ENCODE measurements at regions not wholly inside any gene's neighbourhood (a gene's known extent, or its start where the extent isn't known, plus 50 kb on each side); places are given as distances from the start of the nearest gene placed in this dataset.
A peak's percentile ranks its signal among the peaks of the same experiment; 100 is the strongest.

DNA sequence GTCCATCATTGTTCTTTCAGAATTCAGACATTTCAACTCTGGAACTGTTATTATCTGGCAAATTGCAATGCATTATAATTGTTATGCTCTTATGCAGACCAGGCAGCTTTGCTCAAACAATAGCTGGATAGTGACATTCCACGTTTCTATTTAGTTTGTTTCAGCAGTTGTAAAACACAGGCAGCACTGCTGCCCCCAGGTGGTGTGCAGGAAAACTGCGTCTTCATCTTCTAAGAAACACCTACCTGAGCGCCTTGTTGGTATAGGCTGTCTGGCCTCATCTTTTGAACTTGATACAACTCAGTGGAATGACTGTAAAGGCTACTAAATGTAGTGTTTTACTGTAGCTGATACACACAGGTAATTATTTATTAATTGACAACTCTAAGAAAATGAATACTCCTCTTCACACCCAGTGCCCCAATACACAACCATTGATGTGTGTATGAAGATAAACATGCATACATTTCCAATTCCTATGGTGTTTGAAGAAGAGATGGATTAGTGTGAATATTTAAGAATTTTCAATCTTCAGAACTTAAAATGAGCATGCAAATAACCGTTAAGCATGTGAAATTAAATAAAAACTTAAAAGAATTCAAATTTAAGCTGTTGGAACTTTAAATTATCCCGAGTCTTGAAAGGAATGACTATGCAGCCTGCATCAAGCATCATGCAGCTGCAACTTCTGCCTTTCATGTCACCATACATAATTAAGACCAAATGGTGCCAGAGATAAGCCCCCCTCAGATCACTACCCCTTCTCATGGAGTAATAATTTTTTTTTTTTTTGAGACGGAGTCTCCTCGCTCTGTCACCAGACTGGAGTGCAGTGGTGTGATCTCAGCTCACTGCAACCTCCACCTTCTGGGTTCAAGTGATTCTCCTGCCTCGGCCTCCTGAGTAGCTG lies 85.6 kb downstream of the CD8B2 start:
- H3K27me3 ChIP-seq (ENCODE audit: control insufficient read depth in 2 of 2, insufficient read depth in 2 of 2, low read length in 2 of 2) = no peaks in the 10 kb centered on the region
- ATAC-seq (no peak), DNase-seq (no peak)
- Mint-ChIP-seq H3K27ac (no peak overlapping the region), H3K4me3 (no peak overlapping the region), H3K4me1 (no peaks in the 10 kb centered on the region), H3K36me3 (no peaks in the 10 kb centered on the region), H3K27me3 (peaks cover 2 to 8% (median 7%) of the 10 kb centered on the region in 5 donors), H3K9me3 (no peaks in the 10 kb centered on the region)
- intact Hi-C loops (cut with micrococcal nuclease) = no loop called here
- ChIA-PET POLR2A (interaction anchor here (0.5 kb wide), 1 partner anchor 11 kb away, joined by 3 read pairs; no protein-coding TSS in a partner anchor), CTCF (interaction anchor here (1.3 to 1.8 kb wide), 3 partner anchors 10 to 15 kb away, joined by 3 to 10 read pairs (median 9); no protein-coding TSS in a partner anchor)
- H3K36me3 ChIP-seq (ENCODE audit: control insufficient read depth in 2 of 3, insufficient read depth in 3 of 3, low read length in 3 of 3) = no peaks in the 10 kb centered on the region
- no peak overlapping the region for H3K4me3 ChIP-seq (ENCODE audit: low read length)
- no peaks in the 10 kb centered on the region for H3K9me3 ChIP-seq (ENCODE audit: control insufficient read depth in 2 of 3, low read length in 3 of 3)
- no peak overlapping the region for H3K27ac ChIP-seq (ENCODE audit: low read depth, low read length)
- no peaks in the 10 kb centered on the region for H3K4me1 ChIP-seq (ENCODE audit: control insufficient read depth in 2 of 2, insufficient read depth in 2 of 2, low read length in 2 of 2)

DNA sequence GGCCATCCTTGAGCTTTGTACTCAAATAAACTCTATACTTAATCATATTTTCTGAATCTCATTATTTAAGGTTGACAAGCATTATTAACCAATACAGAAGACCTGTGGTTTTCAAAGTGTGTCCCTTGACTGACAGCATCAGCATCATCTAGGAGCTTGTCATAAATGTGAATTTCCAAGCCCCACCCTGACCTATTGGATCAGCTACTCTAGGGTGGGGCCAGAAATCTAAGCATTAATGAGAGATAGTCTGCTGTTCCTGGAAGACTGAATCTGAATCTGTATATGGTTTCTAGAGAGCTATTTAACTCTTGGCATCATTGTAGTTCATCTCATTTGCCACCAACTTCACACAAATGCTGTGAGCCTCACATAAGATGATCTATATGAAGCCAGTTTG lies 86.6 kb downstream of the CD8B2 start:
- H3K9me3 ChIP-seq (ENCODE audit: control insufficient read depth in 2 of 3, low read length in 3 of 3) = no peaks in the 10 kb centered on the region
- no peaks in the 10 kb centered on the region for H3K9me3 Mint-ChIP-seq
- no peak for ATAC-seq
- H3K36me3 ChIP-seq (ENCODE audit: control insufficient read depth in 2 of 3, insufficient read depth in 3 of 3, low read length in 3 of 3) = no peaks in the 10 kb centered on the region
- H3K4me3 Mint-ChIP-seq = no peak overlapping the region
- POLR2A ChIA-PET = interaction anchor here (0.5 kb wide), 1 partner anchor 12 kb away, joined by 3 read pairs; no protein-coding TSS in a partner anchor
- no peaks in the 10 kb centered on the region for H3K4me1 Mint-ChIP-seq
- H3K36me3 Mint-ChIP-seq = no peaks in the 10 kb centered on the region
- H3K27ac Mint-ChIP-seq = no peak overlapping the region
- no peak for DNase-seq
- H3K4me1 ChIP-seq (ENCODE audit: control insufficient read depth in 2 of 2, insufficient read depth in 2 of 2, low read length in 2 of 2) = no peaks in the 10 kb centered on the region
- intact Hi-C loops (cut with micrococcal nuclease) = no loop called here
- H3K27me3 Mint-ChIP-seq = peaks cover 11 to 16% (median 15%) of the 10 kb centered on the region in 5 donors
- H3K27ac ChIP-seq (ENCODE audit: low read depth, low read length) = no peak overlapping the region
- H3K4me3 ChIP-seq (ENCODE audit: low read length) = no peak overlapping the region
- H3K27me3 ChIP-seq (ENCODE audit: control insufficient read depth in 2 of 2, insufficient read depth in 2 of 2, low read length in 2 of 2) = no peaks in the 10 kb centered on the region
- CTCF ChIA-PET = interaction anchor here (0.7 to 1.8 kb wide), 4 partner anchors 7 to 14 kb away, joined by 3 to 10 read pairs (median 7); no protein-coding TSS in a partner anchor

DNA sequence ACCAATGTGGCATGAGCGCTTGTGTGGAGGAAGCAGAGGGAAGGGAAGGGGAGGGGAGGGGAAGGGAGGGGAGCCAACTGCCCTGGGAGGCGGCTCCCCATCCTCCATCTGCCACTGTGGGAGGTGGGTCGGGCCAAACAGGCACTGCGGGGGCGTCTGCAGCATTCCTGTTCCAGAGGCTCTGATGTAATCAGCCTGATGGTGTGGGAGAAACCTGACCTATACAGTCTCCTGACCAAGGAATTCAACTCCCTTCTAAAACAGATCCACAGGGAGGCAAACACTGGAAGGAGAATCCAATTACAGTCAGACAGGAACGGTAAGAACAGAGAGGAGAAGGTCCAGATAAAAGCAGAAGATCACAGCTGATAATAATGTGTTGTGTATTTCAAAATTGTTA lies 88.8 kb downstream of the CD8B2 start:
- intact Hi-C loops (cut with micrococcal nuclease) = no loop called here
- Histone ChIP-seq H3K9me3 (ENCODE audit: control insufficient read depth in 2 of 3, low read length in 3 of 3) (no peaks in the 10 kb centered on the region), H3K4me1 (ENCODE audit: control insufficient read depth in 2 of 2, insufficient read depth in 2 of 2, low read length in 2 of 2) (no peaks in the 10 kb centered on the region), H3K4me3 (ENCODE audit: low read length) (no peak overlapping the region), H3K27ac (ENCODE audit: low read depth, low read length) (no peak overlapping the region), H3K36me3 (ENCODE audit: control insufficient read depth in 2 of 3, insufficient read depth in 3 of 3, low read length in 3 of 3) (no peaks in the 10 kb centered on the region), H3K27me3 (ENCODE audit: control insufficient read depth in 2 of 2, insufficient read depth in 2 of 2, low read length in 2 of 2) (no peaks in the 10 kb centered on the region)
- H3K27ac Mint-ChIP-seq = no peak overlapping the region
- POLR2A ChIA-PET = interaction anchor here (0.7 kb wide), 1 partner anchor 1226 kb away, joined by 3 read pairs; no protein-coding TSS in a partner anchor
- DNase-seq (no peak), ATAC-seq (no peak)
- H3K4me1 Mint-ChIP-seq = peaks cover 0 to 1% (median 0%) of the 10 kb centered on the region in 7 donors
- CTCF ChIA-PET = no interaction called here
- H3K27me3 Mint-ChIP-seq = peaks cover 18 to 28% (median 25%) of the 10 kb centered on the region in 5 donors
- no peak overlapping the region for H3K4me3 Mint-ChIP-seq
- H3K9me3 Mint-ChIP-seq = no peaks in the 10 kb centered on the region
- no peaks in the 10 kb centered on the region for H3K36me3 Mint-ChIP-seq

DNA sequence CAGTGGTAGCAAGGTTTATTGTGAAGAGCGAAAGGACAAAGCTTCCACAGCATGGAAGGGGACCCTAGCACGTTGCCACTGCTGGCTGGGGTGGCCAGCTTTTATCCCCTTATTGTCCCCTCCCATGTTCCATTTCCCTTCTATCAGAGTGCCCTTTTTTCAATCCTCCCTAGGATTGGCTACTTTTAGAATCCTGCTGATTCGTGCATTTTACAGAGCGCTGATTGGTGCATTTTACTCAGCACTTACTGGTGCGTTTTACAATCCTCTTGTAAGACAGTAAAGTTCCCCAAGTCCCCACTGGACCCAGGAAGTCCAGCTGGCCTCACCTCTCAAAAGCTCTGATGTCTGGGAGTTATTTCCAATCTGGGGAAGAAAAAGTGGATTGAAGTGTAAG lies 90.1 kb downstream of the CD8B2 start:
- H3K4me1 ChIP-seq (ENCODE audit: control insufficient read depth in 2 of 2, insufficient read depth in 2 of 2, low read length in 2 of 2) = peaks cover 0 to 9% of the 10 kb centered on the region in 2 donors
- no peaks in the 10 kb centered on the region for H3K27me3 ChIP-seq (ENCODE audit: control insufficient read depth in 2 of 2, insufficient read depth in 2 of 2, low read length in 2 of 2)
- no peaks in the 10 kb centered on the region for H3K9me3 ChIP-seq (ENCODE audit: control insufficient read depth in 2 of 3, low read length in 3 of 3)
- DNase-seq (no peak), ATAC-seq (no peak)
- Mint-ChIP-seq H3K27me3 (peaks cover 29 to 35% (median 31%) of the 10 kb centered on the region in 5 donors), H3K4me1 (peaks cover 0 to 12% (median 9%) of the 10 kb centered on the region in 7 donors), H3K4me3 (no peak overlapping the region), H3K27ac (peak overlapping the region in 1 of 9 donors; percentile 5), H3K36me3 (no peaks in the 10 kb centered on the region), H3K9me3 (no peaks in the 10 kb centered on the region)
- no peak overlapping the region for H3K4me3 ChIP-seq (ENCODE audit: low read length)
- ChIA-PET CTCF (no interaction called here), POLR2A (no interaction called here)
- H3K36me3 ChIP-seq (ENCODE audit: control insufficient read depth in 2 of 3, insufficient read depth in 3 of 3, low read length in 3 of 3) = no peaks in the 10 kb centered on the region
- H3K27ac ChIP-seq (ENCODE audit: low read depth, low read length) = no peak overlapping the region
- intact Hi-C loops (cut with micrococcal nuclease) = no loop called here

DNA sequence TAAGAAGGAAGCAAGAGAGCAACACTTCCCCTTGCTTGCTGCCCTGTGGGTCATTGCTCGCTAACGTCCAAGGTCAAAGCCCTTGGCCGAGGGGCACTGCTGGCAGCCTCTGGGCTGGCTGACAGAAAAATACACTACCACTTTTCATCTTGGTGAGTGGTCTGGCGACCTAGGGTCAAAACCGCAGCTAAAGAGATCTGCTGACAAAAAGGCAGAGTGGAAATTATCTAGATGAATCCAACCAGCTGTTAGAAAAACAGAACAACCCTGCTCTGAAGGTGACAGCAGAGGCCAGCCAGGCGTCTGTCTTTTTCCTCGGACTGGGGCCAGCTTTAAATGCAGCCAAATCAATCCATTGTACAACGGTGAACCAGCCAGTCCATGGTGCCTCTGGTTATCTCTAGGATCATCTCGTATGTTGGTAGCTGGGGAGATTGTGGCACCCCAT lies 92.6 kb downstream of the CD8B2 start:
- POLR2A ChIA-PET = no interaction called here
- CTCF ChIA-PET = no interaction called here
- no peak for ATAC-seq
- Mint-ChIP-seq H3K4me3 (no peak overlapping the region), H3K4me1 (peaks cover 0 to 17% (median 13%) of the 10 kb centered on the region in 7 donors), H3K27ac (no peak overlapping the region), H3K9me3 (no peaks in the 10 kb centered on the region), H3K36me3 (no peaks in the 10 kb centered on the region), H3K27me3 (peaks cover 29 to 44% (median 41%) of the 10 kb centered on the region in 5 donors)
- no peaks in the 10 kb centered on the region for H3K27me3 ChIP-seq (ENCODE audit: control insufficient read depth in 2 of 2, insufficient read depth in 2 of 2, low read length in 2 of 2)
- DNase-seq = no peak
- no peak overlapping the region for H3K4me3 ChIP-seq (ENCODE audit: low read length)
- peaks cover 0 to 10% of the 10 kb centered on the region in 2 donors for H3K4me1 ChIP-seq (ENCODE audit: control insufficient read depth in 2 of 2, insufficient read depth in 2 of 2, low read length in 2 of 2)
- no peak overlapping the region for H3K27ac ChIP-seq (ENCODE audit: low read depth, low read length)
- intact Hi-C loops (cut with micrococcal nuclease) = loop anchor here (5.0 to 10.0 kb wide), 3 partner anchors 332 to 1215 kb away; no protein-coding TSS in a partner anchor
- H3K36me3 ChIP-seq (ENCODE audit: control insufficient read depth in 2 of 3, insufficient read depth in 3 of 3, low read length in 3 of 3) = no peaks in the 10 kb centered on the region
- H3K9me3 ChIP-seq (ENCODE audit: control insufficient read depth in 2 of 3, low read length in 3 of 3) = no peaks in the 10 kb centered on the region

DNA sequence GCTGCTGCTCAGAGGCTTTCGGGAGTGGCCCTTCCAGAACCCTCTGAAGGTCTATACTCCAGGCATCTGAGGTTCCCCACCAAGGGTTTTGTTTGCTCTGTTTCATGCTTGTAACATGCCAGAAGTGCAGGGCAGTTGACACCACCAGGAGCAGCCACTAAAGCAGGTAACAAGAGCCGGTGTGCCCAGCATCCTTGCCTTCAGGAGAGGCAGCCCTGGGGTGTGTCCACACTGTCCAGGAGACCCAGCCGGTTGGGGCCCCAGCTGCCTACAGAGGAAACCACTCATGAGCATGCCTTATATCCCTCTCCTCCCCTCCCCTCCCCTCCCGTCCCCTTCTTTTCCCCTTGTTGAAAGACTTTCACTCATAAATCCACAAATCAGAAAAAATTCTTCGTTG lies 93.1 kb downstream of the CD8B2 start:
- peaks cover 0 to 17% (median 13%) of the 10 kb centered on the region in 7 donors for H3K4me1 Mint-ChIP-seq
- no peak overlapping the region for H3K27ac ChIP-seq (ENCODE audit: low read depth, low read length)
- intact Hi-C loops (cut with micrococcal nuclease) = loop anchor here (5.0 to 10.0 kb wide), 3 partner anchors 333 to 1215 kb away; no protein-coding TSS in a partner anchor
- peaks cover 29 to 49% (median 43%) of the 10 kb centered on the region in 5 donors for H3K27me3 Mint-ChIP-seq
- no peak overlapping the region for H3K4me3 Mint-ChIP-seq
- H3K9me3 Mint-ChIP-seq = no peaks in the 10 kb centered on the region
- no peaks in the 10 kb centered on the region for H3K36me3 Mint-ChIP-seq
- ChIA-PET CTCF (no interaction called here), POLR2A (no interaction called here)
- no peaks in the 10 kb centered on the region for H3K9me3 ChIP-seq (ENCODE audit: control insufficient read depth in 2 of 3, low read length in 3 of 3)
- no peaks in the 10 kb centered on the region for H3K27me3 ChIP-seq (ENCODE audit: control insufficient read depth in 2 of 2, insufficient read depth in 2 of 2, low read length in 2 of 2)
- no peak overlapping the region for H3K27ac Mint-ChIP-seq
- H3K4me3 ChIP-seq (ENCODE audit: low read length) = no peak overlapping the region
- no peak for ATAC-seq
- no peak for DNase-seq
- peaks cover 0 to 10% of the 10 kb centered on the region in 2 donors for H3K4me1 ChIP-seq (ENCODE audit: control insufficient read depth in 2 of 2, insufficient read depth in 2 of 2, low read length in 2 of 2)
- no peaks in the 10 kb centered on the region for H3K36me3 ChIP-seq (ENCODE audit: control insufficient read depth in 2 of 3, insufficient read depth in 3 of 3, low read length in 3 of 3)
